ENCODE measurements at regions not wholly inside any gene's neighbourhood (a gene's known extent, or its start where the extent isn't known, plus 50 kb on each side); places are given as distances from the start of the nearest gene placed in this dataset.

DNA sequence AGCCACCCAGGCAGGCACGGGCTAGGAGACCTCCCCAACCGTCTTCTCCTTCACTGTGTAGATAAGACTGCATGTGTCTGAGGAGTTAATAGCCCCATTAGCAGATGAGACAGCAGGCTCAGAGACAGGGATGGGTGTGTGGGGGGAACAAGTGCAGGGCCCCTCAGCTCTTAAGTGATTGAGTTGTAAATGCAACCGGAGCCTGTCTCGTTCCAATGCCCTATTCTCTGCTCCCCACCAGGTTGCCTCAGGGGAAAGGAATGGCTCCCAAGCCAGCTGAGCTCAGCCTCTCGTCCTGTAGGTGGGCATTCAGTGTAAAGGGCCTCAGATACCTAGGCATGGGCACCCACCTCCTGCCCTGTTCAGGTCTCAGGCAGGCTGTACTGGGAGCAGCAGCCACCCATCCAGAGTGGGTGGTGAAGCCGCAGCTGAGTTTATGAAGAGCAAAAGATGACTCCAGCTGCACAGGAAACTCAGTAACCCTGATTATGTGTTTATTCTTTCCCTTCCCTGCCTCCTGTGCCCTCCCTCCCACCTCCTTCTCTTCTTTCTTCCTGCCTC, 87.3 kb downstream of the PJA1 start (continued):
- TF ChIP-seq E4F1 (IDR thresholded peaks at IDR 0.05; ENCODE audit: borderline replicate concordance, partially characterized antibody): no peak
- no peak for TF ChIP-seq MTA3 (IDR thresholded peaks at IDR 0.05; ENCODE audit: borderline replicate concordance, low read length)
- no peak for TF ChIP-seq CBX5 (IDR thresholded peaks at IDR 0.05; ENCODE audit: low read depth)
- no peak for TF ChIP-seq HCFC1 (IDR thresholded peaks at IDR 0.05; ENCODE audit: low read length)
- no peak for TF ChIP-seq GABPA (IDR thresholded peaks at IDR 0.05; ENCODE audit: low read depth)

DNA sequence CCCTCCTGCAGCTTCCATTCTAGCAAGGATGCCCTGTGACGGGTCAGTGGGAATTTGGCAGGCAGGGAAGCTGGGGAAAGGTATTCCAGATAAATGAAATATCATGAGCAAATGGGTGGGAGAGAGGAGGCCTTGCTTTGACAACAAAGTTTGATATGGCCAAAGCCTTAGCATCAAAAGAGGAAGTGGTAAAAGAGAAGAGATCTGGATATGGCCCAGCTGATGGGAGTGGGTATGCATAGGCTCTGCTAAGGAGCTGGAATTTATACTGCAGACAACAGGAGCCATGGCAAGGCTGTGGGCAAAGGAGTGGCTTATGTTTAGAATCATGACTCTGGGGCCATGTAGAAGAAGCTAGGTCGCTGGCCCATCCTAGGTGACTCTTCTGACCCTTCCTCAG, 89.2 kb downstream of the PJA1 start:
- RAD21 ChIA-PET (ENCODE audit: unreplicated experiment): no interaction called here
- CTCF ChIA-PET: no interaction called here
- no peak overlapping the region for H3K9ac ChIP-seq (ENCODE audit: control insufficient read depth, insufficient read depth, low read length)
- in situ Hi-C loops (cut with MboI): no loop called here
- H3K4me3 ChIP-seq: no peak overlapping the region
- H2AFZ ChIP-seq (ENCODE audit: control insufficient read depth, low read depth, low read length): no peak overlapping the region
- no peaks in the 10 kb centered on the region; a peak in 1 of 4 replicates for H3K27me3 ChIP-seq (replicated peaks in 1 of 2; ENCODE audit: control insufficient read depth in 2 of 2, insufficient read depth in 2 of 2, low read length in 1 of 2)
- no peaks in the 10 kb centered on the region; the same call in 1 of the 2 replicates for H4K20me1 ChIP-seq (ENCODE audit: control insufficient read depth, insufficient read depth)
- WGBS (ENCODE audit: insufficient coverage, insufficient replicate concordance, low lambda C conversion rate, missing lambda C conversion rate): 14% methylated on average over 2 of the region's 2 CpGs
- FAIRE-seq (no peak), DNase-seq (ENCODE audit: low read depth, low spot score) (no peak), ATAC-seq (no peak)
- H3K79me2 ChIP-seq (ENCODE audit: control insufficient read depth, insufficient read depth, low read length): no peaks in the 10 kb centered on the region
- no peaks in the 10 kb centered on the region for H3K9me3 ChIP-seq (replicated peaks; ENCODE audit: control insufficient read depth, insufficient read depth, low read length)
- H3K4me1 ChIP-seq (ENCODE audit: control insufficient read depth, insufficient read depth, low read length): no peaks in the 10 kb centered on the region
- H3K27ac ChIP-seq (ENCODE audit: control insufficient read depth, insufficient read depth): no peak overlapping the region
- H3K4me2 ChIP-seq (ENCODE audit: control insufficient read depth, insufficient read depth): no peak overlapping the region
- intact Hi-C loops (cut with micrococcal nuclease; ENCODE audit: unreplicated experiment): no loop called here
- SMC1A ChIA-PET (ENCODE audit: uncharacterized antibody, unreplicated experiment): interaction anchor here (0.7 kb wide), 1 partner anchor 32 kb away, joined by 3 read pairs; no protein-coding TSS in a partner anchor
- TF ChIP-seq RCOR1 (conservative IDR thresholded peaks at IDR 0.05; ENCODE audit: low read depth, low read length): no peak
- TF ChIP-seq, protein P1, sequence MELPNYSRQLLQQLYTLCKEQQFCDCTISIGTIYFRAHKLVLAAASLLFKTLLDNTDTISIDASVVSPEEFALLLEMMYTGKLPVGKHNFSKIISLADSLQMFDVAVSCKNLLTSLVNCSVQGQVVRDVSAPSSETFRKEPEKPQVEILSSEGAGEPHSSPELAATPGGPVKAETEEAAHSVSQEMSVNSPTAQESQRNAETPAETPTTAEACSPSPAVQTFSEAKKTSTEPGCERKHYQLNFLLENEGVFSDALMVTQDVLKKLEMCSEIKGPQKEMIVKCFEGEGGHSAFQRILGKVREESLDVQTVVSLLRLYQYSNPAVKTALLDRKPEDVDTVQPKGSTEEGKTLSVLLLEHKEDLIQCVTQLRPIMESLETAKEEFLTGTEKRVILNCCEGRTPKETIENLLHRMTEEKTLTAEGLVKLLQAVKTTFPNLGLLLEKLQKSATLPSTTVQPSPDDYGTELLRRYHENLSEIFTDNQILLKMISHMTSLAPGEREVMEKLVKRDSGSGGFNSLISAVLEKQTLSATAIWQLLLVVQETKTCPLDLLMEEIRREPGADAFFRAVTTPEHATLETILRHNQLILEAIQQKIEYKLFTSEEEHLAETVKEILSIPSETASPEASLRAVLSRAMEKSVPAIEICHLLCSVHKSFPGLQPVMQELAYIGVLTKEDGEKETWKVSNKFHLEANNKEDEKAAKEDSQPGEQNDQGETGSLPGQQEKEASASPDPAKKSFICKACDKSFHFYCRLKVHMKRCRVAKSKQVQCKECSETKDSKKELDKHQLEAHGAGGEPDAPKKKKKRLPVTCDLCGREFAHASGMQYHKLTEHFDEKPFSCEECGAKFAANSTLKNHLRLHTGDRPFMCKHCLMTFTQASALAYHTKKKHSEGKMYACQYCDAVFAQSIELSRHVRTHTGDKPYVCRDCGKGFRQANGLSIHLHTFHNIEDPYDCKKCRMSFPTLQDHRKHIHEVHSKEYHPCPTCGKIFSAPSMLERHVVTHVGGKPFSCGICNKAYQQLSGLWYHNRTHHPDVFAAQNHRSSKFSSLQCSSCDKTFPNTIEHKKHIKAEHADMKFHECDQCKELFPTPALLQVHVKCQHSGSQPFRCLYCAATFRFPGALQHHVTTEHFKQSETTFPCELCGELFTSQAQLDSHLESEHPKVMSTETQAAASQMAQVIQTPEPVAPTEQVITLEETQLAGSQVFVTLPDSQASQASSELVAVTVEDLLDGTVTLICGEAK (IDR thresholded peaks at IDR 0.05; ENCODE audit: borderline replicate concordance): no peak
- peak; percentile 63; the same call in 1 of the 2 replicates for TF ChIP-seq SPI1 (IDR thresholded peaks at IDR 0.05; ENCODE audit: borderline replicate concordance, insufficient read depth, low read depth, low read length)
- TF ChIP-seq POLR2A (IDR thresholded peaks at IDR 0.05; ENCODE audit: low read depth, low read length): no peak
- no TSS peak for BruUV-seq (replicated peaks)
- POLR2A ChIA-PET: no interaction called here
- H3K36me3 ChIP-seq (ENCODE audit: control insufficient read depth in 2 of 2, insufficient read depth in 2 of 2, low read length in 1 of 2): no peaks in the 10 kb centered on the region

Data from GM12878 (cell line).